Loucy (cell line): ENCODE measurements at regions not wholly inside any gene's neighbourhood (a gene's known extent, or its start where the extent isn't known, plus 50 kb on each side); places are given as distances from the start of the nearest gene placed in this dataset.

Experiments
- H2AFZ ChIP-seq: fragments of 200-600 bp; sonication (generic); 2 replicates; pipeline ENCODE4 v1.6.0; 2016; ENCODE audit warnings: antibody characterized with exemption, mild to moderate bottlenecking, low read length, moderate library complexity
- H3F3A ChIP-seq: fragments of 200-600 bp; 2 replicates; pipeline ENCODE4 v1.6.0; 2016; ENCODE audit warnings: antibody characterized with exemption, low read depth, mild to moderate bottlenecking
- H3K27me3 ChIP-seq: fragments of 200-600 bp; sonication (generic); 2 replicates; pipeline ENCODE4 v1.6.1; 2014; ENCODE audit warnings: low read length, mild to moderate bottlenecking; ENCODE audit not compliant: insufficient read depth, poor library complexity, severe bottlenecking
- H3K36me3 ChIP-seq: fragments of 200-600 bp; sonication (generic); 2 replicates; pipeline ENCODE4 v1.6.1; 2016; ENCODE audit warnings: low read length; ENCODE audit not compliant: insufficient read depth
- H3K4me1 ChIP-seq: fragments of 200-600 bp; sonication (generic); 2 replicates; pipeline ENCODE4 v1.5.1; 2014; ENCODE audit warnings: low read length, mild to moderate bottlenecking; ENCODE audit not compliant: insufficient read depth, poor library complexity, severe bottlenecking
- H3K4me2 ChIP-seq: fragments of 200-600 bp; sonication (generic); 2 replicates; pipeline ENCODE4 v1.6.0; 2014; ENCODE audit warnings: antibody characterized with exemption, low read length, low read depth, mild to moderate bottlenecking; ENCODE audit not compliant: poor library complexity, severe bottlenecking
- H3K4me3 ChIP-seq: fragments of 200-600 bp; sonication (generic); 2 replicates; pipeline ENCODE4 v1.5.1; 2014; ENCODE audit warnings: low read length, mild to moderate bottlenecking, mixed read lengths; ENCODE audit not compliant: poor library complexity, severe bottlenecking
- H3K79me2 ChIP-seq: fragments of 200-600 bp; sonication (generic); 2 replicates; pipeline ENCODE4 v1.6.1; 2014; ENCODE audit warnings: low read length; ENCODE audit not compliant: insufficient read depth
- H3K9ac ChIP-seq: fragments of 200-600 bp; sonication (generic); 2 replicates; pipeline ENCODE4 v1.6.0; 2014; ENCODE audit warnings: mild to moderate bottlenecking, low read depth, low read length, moderate library complexity; ENCODE audit not compliant: poor library complexity, severe bottlenecking
- H3K9me2 ChIP-seq: fragments of 200-600 bp; sonication (generic); replicated peaks from 2 replicates; pipeline ENCODE4 v1.6.1; 2016; ENCODE audit warnings: low read depth, low read length, mixed read lengths
- H3K9me3 ChIP-seq: fragments of 200-600 bp; sonication (generic); 2 replicates; pipeline ENCODE4 v1.6.1; 2014; ENCODE audit warnings: mild to moderate bottlenecking, antibody characterized with exemption, low read length, low read depth; ENCODE audit not compliant: insufficient read depth
- H4K20me1 ChIP-seq: fragments of 200-600 bp; sonication (generic); 2 replicates; pipeline ENCODE4 v1.6.0; 2014; ENCODE audit warnings: antibody characterized with exemption, low read length, mild to moderate bottlenecking; ENCODE audit not compliant: insufficient read depth, poor library complexity, severe bottlenecking
- CTCF ChIP-seq: fragments of 200-600 bp; sonication (generic); conservative IDR thresholded peaks from 2 replicates; pipeline ENCODE4 v1.5.1; 2014; ENCODE audit warnings: mild to moderate bottlenecking, antibody characterized with exemption, low read length
- EZH2phosphoT487 ChIP-seq: fragments of 200-600 bp; IDR thresholded peaks from 2 replicates; pipeline ENCODE4 v1.6.1; 2018; ENCODE audit warnings: antibody characterized with exemption, mild to moderate bottlenecking, moderate library complexity, borderline replicate concordance

- no peaks in the 10 kb centered on the region for H3F3A ChIP-seq
- H3K9me2 ChIP-seq, result no peaks in the 10 kb centered on the region
- H3K4me1 ChIP-seq, result no peaks in the 10 kb centered on the region
- no peaks in the 10 kb centered on the region for H3K27me3 ChIP-seq
- no peak for TF ChIP-seq CTCF
- TF ChIP-seq EZH2phosphoT487, result no peak
- no peak overlapping the region for H3K4me3 ChIP-seq
- no peaks in the 10 kb centered on the region for H4K20me1 ChIP-seq
- H3K36me3 ChIP-seq, result no peaks in the 10 kb centered on the region
- no peaks in the 10 kb centered on the region for H3K9me3 ChIP-seq
- H3K79me2 ChIP-seq, result no peaks in the 10 kb centered on the region
- no peak overlapping the region for H3K4me2 ChIP-seq
- no peak overlapping the region for H2AFZ ChIP-seq
- H3K9ac ChIP-seq, result no peak overlapping the region
Measured at GRCh38 chr4:26185436-26185835, 135.4 kb upstream of the RBPJ start.

- Histone ChIP-seq H3K9me3 (no peaks in the 10 kb centered on the region), H4K20me1 (no peaks in the 10 kb centered on the region), H3K4me2 (no peak overlapping the region), H3K27me3 (no peaks in the 10 kb centered on the region), H3K79me2 (no peaks in the 10 kb centered on the region), H3K4me1 (no peaks in the 10 kb centered on the region), H3K9ac (no peak overlapping the region), H3K9me2 (no peaks in the 10 kb centered on the region), H3K36me3 (no peaks in the 10 kb centered on the region), H3F3A (no peaks in the 10 kb centered on the region), H3K4me3 (no peak overlapping the region), H2AFZ (no peak overlapping the region)
- TF ChIP-seq EZH2phosphoT487 (no peak), CTCF (no peak)
Measured at GRCh38 chr4:26191353-26191752, 129.5 kb upstream of the RBPJ start.

- Histone ChIP-seq H3K4me1 (peaks cover 12% of the 10 kb centered on the region), H3K36me3 (no peaks in the 10 kb centered on the region), H4K20me1 (no peaks in the 10 kb centered on the region), H3K27me3 (no peaks in the 10 kb centered on the region), H3K9ac (no peak overlapping the region), H3F3A (no peaks in the 10 kb centered on the region), H3K9me2 (no peaks in the 10 kb centered on the region), H3K4me3 (no peak overlapping the region), H3K4me2 (no peak overlapping the region), H3K79me2 (no peaks in the 10 kb centered on the region), H2AFZ (no peak overlapping the region), H3K9me3 (no peaks in the 10 kb centered on the region)
- TF ChIP-seq EZH2phosphoT487, result no peak
Measured at GRCh38 chr4:26192899-26193869, 127.6 kb upstream of the RBPJ start.
